Sigmoid colon (tissue), 6 donors: ENCODE measurements at regions not wholly inside any gene's neighbourhood (a gene's known extent, or its start where the extent isn't known, plus 50 kb on each side); places are given as distances from the start of the nearest gene placed in this dataset.

Source experiments
- DNase-seq: peaks from one replicate; pipeline ENCODE4 v3.0.0-alpha.2; 2019
- H3K27ac ChIP-seq, 4 donors: fragments of 200-600 bp; sonication (generic); one replicate each; pipeline ENCODE4 v1.5.1; 2016 to 2019; ENCODE audit warnings: mild to moderate bottlenecking in 1 of 4
- H3K27me3 ChIP-seq, 3 donors: fragments of 200-600 bp; sonication (generic); one replicate each; pipeline ENCODE4 v1.5.1; 2019; ENCODE audit warnings: mild to moderate bottlenecking in 1 of 3
- H3K36me3 ChIP-seq, 4 donors: fragments of 200-600 bp; sonication (generic); one replicate each; pipeline ENCODE4 v1.5.1; 2016 to 2019
- H3K4me1 ChIP-seq, 4 donors: fragments of 200-600 bp; sonication (generic); one replicate each; pipeline ENCODE4 v1.5.1; 2017 to 2019
- H3K4me3 ChIP-seq, 4 donors: fragments of 200-600 bp; sonication (generic); one replicate each; pipeline ENCODE4 v1.5.1; 2017 to 2019; ENCODE audit warnings: mild to moderate bottlenecking in 2 of 4, moderate library complexity in 1 of 4
- H3K9me3 ChIP-seq, 4 donors: fragments of 200-600 bp in 3 of 4; sonication (generic) in 3 of 4; one replicate each; pipeline versions ENCODE4 v1.5.1 to v1.6.1; 2013 to 2019
- CTCF ChIP-seq, 4 experiments: fragments of 450-650 bp in 3 of 4; fragments of 200-600 bp in 1 of 4; IDR thresholded peaks; one replicate each; pipeline ENCODE4 v1.5.1; 2016 to 2019; ENCODE audit warnings: antibody characterized with exemption in 4 of 4, mild to moderate bottlenecking in 3 of 4, moderate library complexity in 2 of 4
- EP300 ChIP-seq, 4 donors: sonication (generic); formaldehyde crosslinking; IDR thresholded peaks; one replicate each; pipeline ENCODE4 v1.6.1; 2017; ENCODE audit warnings: antibody characterized with exemption in 4 of 4
- POLR2A ChIP-seq, 2 donors: fragments of 450-650 bp; IDR thresholded peaks; one replicate each; pipeline ENCODE4 v1.6.1; 2016; ENCODE audit warnings: antibody characterized with exemption in 2 of 2, mild to moderate bottlenecking in 2 of 2, moderate library complexity in 2 of 2
- POLR2AphosphoS5 ChIP-seq, 4 donors: sonication (generic); formaldehyde crosslinking; IDR thresholded peaks; one replicate each; pipeline ENCODE4 v1.6.1; 2017; ENCODE audit warnings: antibody characterized with exemption in 4 of 4
- WGBS, 2 donors: extraction: QIAGEN DNeasy Blood & Tissue Kit; methylation state at CpG; one replicate each; pipeline ENCODE4 v1.1.7; 2013; 5-methylcytosine and 5-hydroxymethylcytosine counted together
- intact Hi-C: fragments of 100-400 bp; cut with DNase I; formaldehyde crosslinking; loops from one replicate; pipeline ENCODE4 v1.15.1; 2023
- donor health status: healthy with polysubstance abuse.
- donor health status: healthy.

GRCh38 chr13:50735071-50735470, 108.4 kb downstream of the DLEU7 start:
- H3K36me3 ChIP-seq, result no peaks in the 10 kb centered on the region
- intact Hi-C loops, result no loop called here
- no peaks in the 10 kb centered on the region for H3K27me3 ChIP-seq
- H3K9me3 ChIP-seq, result no peaks in the 10 kb centered on the region
- TF ChIP-seq CTCF (IDR thresholded peaks at IDR 0.05) (no peak), POLR2A (IDR thresholded peaks at IDR 0.05) (no peak), POLR2AphosphoS5 (IDR thresholded peaks at IDR 0.05) (no peak), EP300 (IDR thresholded peaks at IDR 0.05) (no peak)
- H3K27ac ChIP-seq, result no peak overlapping the region
- no peaks in the 10 kb centered on the region for H3K4me1 ChIP-seq
- no peak for DNase-seq
- no peak overlapping the region for H3K4me3 ChIP-seq

GRCh38 chr13:50740052-50740741, 103.3 kb downstream of the DLEU7 start:
- H3K27me3 ChIP-seq, result no peaks in the 10 kb centered on the region
- TF ChIP-seq POLR2AphosphoS5 (IDR thresholded peaks at IDR 0.05) (no peak), CTCF (IDR thresholded peaks at IDR 0.05) (no peak), POLR2A (IDR thresholded peaks at IDR 0.05) (no peak), EP300 (IDR thresholded peaks at IDR 0.05) (no peak)
- whole genome bisulfite sequencing, 2 donors, result 57 to 91% methylated on average over 3 of the region's 3 CpGs
- H3K4me3 ChIP-seq, result no peak overlapping the region
- no peaks in the 10 kb centered on the region for H3K9me3 ChIP-seq
- H3K27ac ChIP-seq, result no peak overlapping the region
- no peaks in the 10 kb centered on the region for H3K4me1 ChIP-seq
- intact Hi-C loops, result no loop called here
- H3K36me3 ChIP-seq, result no peaks in the 10 kb centered on the region
- DNase-seq, result no peak

GRCh38 chr13:50742353-50742752, 101.1 kb downstream of the DLEU7 start:
- TF ChIP-seq POLR2AphosphoS5 (IDR thresholded peaks at IDR 0.05) (no peak), CTCF (IDR thresholded peaks at IDR 0.05) (no peak), EP300 (IDR thresholded peaks at IDR 0.05) (no peak), POLR2A (IDR thresholded peaks at IDR 0.05) (no peak)
- intact Hi-C loops, result no loop called here
- Histone ChIP-seq H3K36me3 (no peaks in the 10 kb centered on the region), H3K27me3 (no peaks in the 10 kb centered on the region), H3K4me1 (no peaks in the 10 kb centered on the region), H3K27ac (no peak overlapping the region), H3K9me3 (no peaks in the 10 kb centered on the region), H3K4me3 (no peak overlapping the region)
- WGBS, 2 donors, result 80 to 92% methylated on average over 2 of the region's 2 CpGs
- DNase-seq, result no peak

GRCh38 chr13:50742968-50743367, 100.5 kb downstream of the DLEU7 start:
- no peak for DNase-seq
- Histone ChIP-seq H3K27ac (no peak overlapping the region), H3K36me3 (no peaks in the 10 kb centered on the region), H3K27me3 (no peaks in the 10 kb centered on the region), H3K9me3 (no peaks in the 10 kb centered on the region), H3K4me3 (no peak overlapping the region), H3K4me1 (no peaks in the 10 kb centered on the region)
- TF ChIP-seq POLR2A (IDR thresholded peaks at IDR 0.05) (no peak), EP300 (IDR thresholded peaks at IDR 0.05) (no peak), POLR2AphosphoS5 (IDR thresholded peaks at IDR 0.05) (no peak), CTCF (IDR thresholded peaks at IDR 0.05) (no peak)
- intact Hi-C loops, result no loop called here

GRCh38 chr13:50744116-50744660, 99.3 kb downstream of the DLEU7 start:
- Histone ChIP-seq H3K9me3 (no peaks in the 10 kb centered on the region), H3K27me3 (no peaks in the 10 kb centered on the region), H3K4me3 (no peak overlapping the region), H3K27ac (no peak overlapping the region), H3K36me3 (no peaks in the 10 kb centered on the region), H3K4me1 (no peaks in the 10 kb centered on the region)
- no peak for DNase-seq
- WGBS, 2 donors, result 83 to 86% methylated on average over 6 of the region's 6 CpGs
- TF ChIP-seq POLR2A (IDR thresholded peaks at IDR 0.05) (no peak), CTCF (IDR thresholded peaks at IDR 0.05) (no peak), EP300 (IDR thresholded peaks at IDR 0.05) (no peak), POLR2AphosphoS5 (IDR thresholded peaks at IDR 0.05) (no peak)
- intact Hi-C loops, result no loop called here
